Islet of Langerhans (tissue), 1 donor: ENCODE measurements at regions not wholly inside any gene's neighbourhood (a gene's known extent, or its start where the extent isn't known, plus 50 kb on each side); places are given as distances from the start of the nearest gene placed in this dataset.

ENCODE experiments used
- FAIRE-seq: peaks from one replicate; lab custom pipeline; 2011; peaks lifted over from hg19 to GRCh38; lab: Jason Lieb, UNC

GRCh38 chr4:151887031-151887815 is 126.4 kb upstream of the GATB start:
- no peak for FAIRE-seq

- no peak for FAIRE-seq
These were observed 124.3 kb upstream of the GATB start for GRCh38 chr4:151885123-151885522.

GRCh38 chr4:151883747-151884146 is 122.9 kb upstream of the GATB start:
- no peak for FAIRE-seq

- no peak for FAIRE-seq
These were observed 121.4 kb upstream of the GATB start for GRCh38 chr4:151882072-151882803.

- no peak for FAIRE-seq
These were observed 119.1 kb upstream of the GATB start for GRCh38 chr4:151879705-151880445.

- FAIRE-seq = no peak
These were observed 115.7 kb upstream of the GATB start for GRCh38 chr4:151876381-151876988.

GRCh38 chr4:151874328-151874727 is 113.5 kb upstream of the GATB start:
- no peak for FAIRE-seq

- no peak for FAIRE-seq
These were observed 105.7 kb upstream of the GATB start for GRCh38 chr4:151866592-151866918.

GRCh38 chr4:151865744-151866591 is 105.2 kb upstream of the GATB start:
- FAIRE-seq = no peak

- FAIRE-seq = no peak
These were observed 104.5 kb upstream of the GATB start for GRCh38 chr4:151865312-151865711.

- FAIRE-seq = no peak
These were observed 103.3 kb upstream of the GATB start for GRCh38 chr4:151864068-151864467.

GRCh38 chr4:151862766-151863165 is 102.0 kb upstream of the GATB start:
- FAIRE-seq = no peak

GRCh38 chr4:151860561-151861093 is 99.8 kb upstream of the GATB start:
- FAIRE-seq = no peak

- FAIRE-seq = no peak
These were observed 98.8 kb upstream of the GATB start for GRCh38 chr4:151859641-151860040.

- FAIRE-seq = no peak
These were observed 97.5 kb upstream of the GATB start for GRCh38 chr4:151858356-151858755.

GRCh38 chr4:151857368-151857767 is 96.6 kb upstream of the GATB start:
- no peak for FAIRE-seq

GRCh38 chr4:151855747-151856146 is 94.9 kb upstream of the GATB start:
- FAIRE-seq = no peak

GRCh38 chr4:151854731-151855130 is 93.9 kb upstream of the GATB start:
- no peak for FAIRE-seq

- no peak for FAIRE-seq
These were observed 92.2 kb upstream of the GATB start for GRCh38 chr4:151853034-151853433.

- no peak for FAIRE-seq
These were observed 91.4 kb upstream of the GATB start for GRCh38 chr4:151852202-151852601.

- no peak for FAIRE-seq
These were observed 90.5 kb upstream of the GATB start for GRCh38 chr4:151851354-151851753.

GRCh38 chr4:151850791-151851213 is 90.0 kb upstream of the GATB start:
- FAIRE-seq = no peak
